HepG2 (cell line): ENCODE measurements at regions not wholly inside any gene's neighbourhood (a gene's known extent, or its start where the extent isn't known, plus 50 kb on each side); places are given as distances from the start of the nearest gene placed in this dataset.
"Not testable (repeated sequence)": the region's sequence is repeated elsewhere in the genome, so short reads cannot be mapped to it uniquely, and the experiment has no call there.

Experiments
- ATAC-seq: fragments of 200-7000 bp; cut with Tn5 transposase; 3 replicates; pipeline ENCODE4 v1.9.1; 2020; ENCODE audit warnings: mild to moderate bottlenecking, moderate library complexity
- BruUV-seq: library from RNA; stranded (reverse); fragments of 400-500 nt; replicated peaks from 2 replicates; lab custom pipeline; 2021; lab: Mats Ljungman, UMichigan
- CTCF ChIA-PET: fragments of 300-600 bp; formaldehyde crosslinking; extraction: SDS; loops from one replicate; lab custom pipeline; 2021; ENCODE audit warnings: low total read pairs, inconsistent platforms, low intra/inter-chr PET ratio; lab: Yijun Ruan, JAX
- POLR2A ChIA-PET: fragments of 350-600 bp; sonication (Branson Sonifier 250); formaldehyde crosslinking; loops from one replicate; lab custom pipeline; 2020; ENCODE audit warnings: antibody characterized with exemption, inconsistent platforms; lab: Yijun Ruan, JAX
- DNase-seq: peaks from one replicate; pipeline ENCODE4 v3.0.0-alpha.2; 2015; ENCODE audit warnings: low spot score
- FAIRE-seq: peaks from 3 replicates; lab custom pipeline; 2011; peaks lifted over from hg19 to GRCh38; lab: Jason Lieb, UNC
- H2AFZ ChIP-seq: one replicate; pipeline ENCODE4 v1.6.1; 2011; ENCODE audit warnings: low read length, inconsistent platforms
- H3K27ac ChIP-seq: fragments of 300-600 bp; 3 replicates; pipeline ENCODE4 v1.8.0; 2011; ENCODE audit warnings: mixed run types, mild to moderate bottlenecking, mixed read lengths, low read length, inconsistent platforms; ENCODE audit not compliant: insufficient read depth; ENCODE audit errors: extremely low read length
- H3K27me3 ChIP-seq, 2 experiments: fragments of 200-600 bp in 1 of 2; 2 replicates in 1 of 2; 3 replicates in 1 of 2; pipeline versions ENCODE4 v1.6.0 to v1.8.0; 2011; ENCODE audit warnings: low read length in 2 of 2, mild to moderate bottlenecking in 2 of 2, moderate library complexity in 2 of 2, inconsistent platforms in 1 of 2; ENCODE audit not compliant: insufficient read depth in 2 of 2, control insufficient read depth in 1 of 2
- H3K36me3 ChIP-seq, 2 experiments: fragments of 200-600 bp in 1 of 2; replicated peaks in 1 of 2; 2 replicates in 1 of 2; 3 replicates in 1 of 2; pipeline versions ENCODE4 v1.5.1 to v1.8.0; 2011; ENCODE audit warnings: low read length in 2 of 2, inconsistent platforms in 1 of 2; ENCODE audit not compliant: insufficient read depth in 2 of 2, control insufficient read depth in 1 of 2
- H3K4me1 ChIP-seq: 2 replicates; pipeline ENCODE4 v1.5.1; 2012; ENCODE audit warnings: low read length, inconsistent platforms; ENCODE audit not compliant: insufficient read depth
- H3K4me2 ChIP-seq: 2 replicates; pipeline ENCODE4 v1.6.0; 2011; ENCODE audit warnings: low read depth, low read length, inconsistent platforms
- H3K4me3 ChIP-seq, 3 experiments: fragments of 200-600 bp in 1 of 3; sonication (generic), shearing (Covaris generic) in 1 of 3; replicated peaks in 1 of 3; 2 replicates each; pipeline ENCODE4 v1.5.1; 2011 to 2016; ENCODE audit warnings: low read length in 3 of 3, inconsistent platforms in 2 of 3, low read depth in 2 of 3, mild to moderate bottlenecking in 2 of 3, control low read depth in 1 of 3, mixed read lengths in 1 of 3; ENCODE audit not compliant: insufficient read depth in 1 of 3
- H3K79me2 ChIP-seq: one replicate; pipeline ENCODE4 v1.6.1; 2011; ENCODE audit warnings: low read length, inconsistent platforms; ENCODE audit not compliant: insufficient read depth
- H3K9ac ChIP-seq: 2 replicates; pipeline ENCODE4 v1.6.0; 2011; ENCODE audit warnings: mild to moderate bottlenecking, low read depth, low read length, inconsistent platforms; ENCODE audit not compliant: insufficient read depth
- H3K9me3 ChIP-seq: 2 replicates; pipeline ENCODE4 v1.5.1; 2012; ENCODE audit warnings: mild to moderate bottlenecking, low read length
- H4K20me1 ChIP-seq: 2 replicates; pipeline ENCODE4 v1.6.0; 2011; ENCODE audit warnings: inconsistent platforms, mild to moderate bottlenecking, low read length, moderate library complexity; ENCODE audit not compliant: insufficient read depth
- ARNT ChIP-seq: fragments of 450-650 bp; IDR thresholded peaks from 2 replicates; pipeline ENCODE4 v1.6.1; 2017
- FOXP1 ChIP-seq, 2 experiments: fragments of 450-650 bp in 1 of 2; IDR thresholded peaks; 2 replicates each; pipeline ENCODE4 v1.6.1; 2017 to 2018; ENCODE audit warnings: antibody characterized with exemption in 1 of 2
- PHB2 ChIP-seq: fragments of 450-650 bp; IDR thresholded peaks from 2 replicates; pipeline ENCODE4 v1.6.1; 2018; ENCODE audit not compliant: partially characterized antibody
- PRDM15 ChIP-seq: sonication (generic); formaldehyde crosslinking; IDR thresholded peaks from 2 replicates; pipeline ENCODE4 v1.4.0; 2020; ENCODE audit warnings: missing genetic modification reagents
- SOX6 ChIP-seq, 2 experiments: fragments of 450-650 bp in 1 of 2; sonication (generic) in 1 of 2; formaldehyde crosslinking in 1 of 2; IDR thresholded peaks; 2 replicates each; pipeline versions ENCODE4 v1.4.0 to v1.6.1; 2017 to 2020; ENCODE audit warnings: antibody characterized with exemption in 1 of 2, mild to moderate bottlenecking in 1 of 2, missing genetic modification reagents in 1 of 2
- TRIM22 ChIP-seq: fragments of 450-650 bp; IDR thresholded peaks from 2 replicates; pipeline ENCODE4 v1.6.1; 2017
- ZNF282 ChIP-seq: fragments of 450-650 bp; IDR thresholded peaks from 2 replicates; pipeline ENCODE4 v1.6.1; 2018; ENCODE audit not compliant: partially characterized antibody
- WGBS: methylation state at CpG from one replicate; pipeline ENCODE4 v1.1.6; 2017; ENCODE audit warnings: low lambda C conversion rate; 5-methylcytosine and 5-hydroxymethylcytosine counted together
- in situ Hi-C: cut with HindIII; loops from 2 replicates; pipeline ENCODE4 v1.10.0; 2017; ENCODE audit warnings: low pct_unique_long_range_greater_than_20kb; ENCODE audit not compliant: extremely low pct_ligation_motif_present
- intact Hi-C: fragments of 100-400 bp; cut with micrococcal nuclease; formaldehyde crosslinking; loops from one replicate; pipeline ENCODE4 v1.10.0; 2022; ENCODE audit not compliant: unreplicated experiment

GRCh38 chr21:7932834-7933233, 2588.5 kb upstream of the TPTE start:
- FAIRE-seq, POLR2A ChIA-PET, in situ Hi-C loops: not testable (repeated sequence)

More at GRCh38 chr21:7932834-7933233, 2588.5 kb upstream of the TPTE start:
- H3K4me3 ChIP-seq; H3K27me3 ChIP-seq; H3K27ac ChIP-seq; CTCF ChIA-PET; intact Hi-C loops; H3K9me3 ChIP-seq; H4K20me1 ChIP-seq; H3K9ac ChIP-seq; H3K36me3 ChIP-seq; H3K79me2 ChIP-seq; BruUV-seq; H2AFZ ChIP-seq; DNase-seq; H3K4me2 ChIP-seq; ATAC-seq; H3K4me1 ChIP-seq; TF ChIP-seq SOX6, FOXP1 (CRISPR knock-in tag; IDR thresholded peaks at IDR 0.05): not testable (repeated sequence)
- 23% methylated on average over 14 of the region's 14 CpGs for WGBS
- TF ChIP-seq TRIM22: 0 out of 2 replicates have a peak, but pooled peaks have one; percentile 11
- TF ChIP-seq SOX6 (IDR thresholded peaks at IDR 0.05): 0 out of 2 replicates have a peak, but pooled peaks have one; percentile 61
- TF ChIP-seq PHB2: peak; percentile 16
- TF ChIP-seq ZNF282: peak; percentile 12
- peak; percentile 64 for TF ChIP-seq PRDM15 (CRISPR knock-in tag)
- TF ChIP-seq ARNT: peak; percentile 67; the same call in 1 of the 2 replicates
- TF ChIP-seq FOXP1 (IDR thresholded peaks at IDR 0.05): peak; percentile 20; the same call in 1 of the 2 replicates
